H9 (cell line): ENCODE measurements at regions not wholly inside any gene's neighbourhood (a gene's known extent, or its start where the extent isn't known, plus 50 kb on each side); places are given as distances from the start of the nearest gene placed in this dataset.

ENCODE experiments used
- DNase-seq: peaks from one replicate; pipeline ENCODE4 v3.0.0-alpha.2; 2017
- H2AFZ ChIP-seq: one replicate; pipeline ENCODE4 v1.6.1; 2013; ENCODE audit warnings: mild to moderate bottlenecking, low read length, control low read depth, moderate library complexity
- H2AK5ac ChIP-seq: 2 replicates; pipeline ENCODE4 v1.6.1; 2013; ENCODE audit warnings: low read length, control low read depth, mixed read lengths; ENCODE audit not compliant: insufficient read length
- H2BK120ac ChIP-seq: one replicate; pipeline ENCODE4 v1.6.1; 2013; ENCODE audit warnings: low read depth, mild to moderate bottlenecking, low read length, control low read depth, inconsistent platforms; ENCODE audit not compliant: poor library complexity, severe bottlenecking
- H2BK12ac ChIP-seq: 2 replicates; pipeline ENCODE4 v1.6.1; 2013; ENCODE audit warnings: low read length, control low read depth, mixed read lengths, low read depth; ENCODE audit not compliant: insufficient read length
- H2BK15ac ChIP-seq: 2 replicates; pipeline ENCODE4 v1.6.1; 2013; ENCODE audit warnings: low read depth, low read length, control low read depth
- H2BK20ac ChIP-seq: one replicate; pipeline ENCODE4 v1.6.1; 2013; ENCODE audit warnings: low read depth, mild to moderate bottlenecking, low read length, control low read depth, inconsistent platforms; ENCODE audit not compliant: poor library complexity, severe bottlenecking
- H2BK5ac ChIP-seq: 2 replicates; pipeline ENCODE4 v1.6.1; 2013; ENCODE audit warnings: low read length, control low read depth, mixed read lengths; ENCODE audit not compliant: insufficient read length
- H3K14ac ChIP-seq: 2 replicates; pipeline ENCODE4 v1.6.1; 2013; ENCODE audit warnings: low read length, control low read depth; ENCODE audit not compliant: insufficient read depth
- H3K18ac ChIP-seq: 2 replicates; pipeline ENCODE4 v1.6.1; 2013; ENCODE audit warnings: low read depth, mild to moderate bottlenecking, mixed read lengths, low read length, control low read depth; ENCODE audit not compliant: insufficient read length
- H3K23ac ChIP-seq: 2 replicates; pipeline ENCODE4 v1.6.1; 2013; ENCODE audit warnings: low read length, control low read depth, mixed read lengths, low read depth; ENCODE audit not compliant: insufficient read length
- H3K23me2 ChIP-seq: 2 replicates; pipeline ENCODE4 v1.6.1; 2013; ENCODE audit warnings: low read depth, mild to moderate bottlenecking, mixed read lengths, low read length, control low read depth; ENCODE audit not compliant: insufficient read length, poor library complexity, severe bottlenecking
- H3K27ac ChIP-seq: 2 replicates; pipeline ENCODE4 v1.5.1; 2013; ENCODE audit warnings: low read length, control low read depth, mixed read lengths, low read depth; ENCODE audit not compliant: insufficient read length
- H3K27me3 ChIP-seq: 2 replicates; pipeline ENCODE4 v1.6.1; 2013; ENCODE audit warnings: low read length, control low read depth, inconsistent platforms; ENCODE audit not compliant: insufficient read depth
- H3K4ac ChIP-seq: 2 replicates; pipeline ENCODE4 v1.6.1; 2013; ENCODE audit warnings: low read depth, mild to moderate bottlenecking, control low read depth, inconsistent platforms, low read length, moderate library complexity
- H3K4me1 ChIP-seq: 2 replicates; pipeline ENCODE4 v1.6.1; 2013; ENCODE audit warnings: low read length, control low read depth, inconsistent platforms; ENCODE audit not compliant: insufficient read depth
- H3K4me2 ChIP-seq: 2 replicates; pipeline ENCODE4 v1.6.1; 2013; ENCODE audit warnings: low read length, control low read depth, mixed read lengths; ENCODE audit not compliant: insufficient read length, insufficient read depth
- H3K56ac ChIP-seq: 2 replicates; pipeline ENCODE4 v1.6.1; 2013; ENCODE audit warnings: low read depth, mild to moderate bottlenecking, mixed read lengths, low read length, control low read depth; ENCODE audit not compliant: insufficient read length
- H3K79me1 ChIP-seq: 2 replicates; pipeline ENCODE4 v1.6.1; 2013; ENCODE audit warnings: low read depth, mild to moderate bottlenecking, moderate library complexity, low read length, control low read depth, inconsistent platforms; ENCODE audit not compliant: insufficient read depth, poor library complexity, severe bottlenecking
- H3K79me2 ChIP-seq: 2 replicates; pipeline ENCODE4 v1.6.1; 2013; ENCODE audit warnings: low read length, control low read depth, inconsistent platforms; ENCODE audit not compliant: insufficient read depth
- H3K9ac ChIP-seq: 2 replicates; pipeline ENCODE4 v1.6.1; 2013; ENCODE audit warnings: low read length, control low read depth, mixed read lengths; ENCODE audit not compliant: insufficient read length; ENCODE audit errors: extremely low read depth
- H3K9me3 ChIP-seq: one replicate; pipeline ENCODE4 v1.6.1; 2013; ENCODE audit warnings: low read depth, low read length, inconsistent platforms; ENCODE audit not compliant: control insufficient read depth
- H3T11ph ChIP-seq: one replicate; pipeline ENCODE4 v1.6.1; 2013; ENCODE audit warnings: mild to moderate bottlenecking, low read length, control low read depth, inconsistent platforms
- H4K20me1 ChIP-seq: one replicate; pipeline ENCODE4 v1.6.1; 2013; ENCODE audit not compliant: control insufficient read depth, insufficient read length, insufficient read depth
- H4K5ac ChIP-seq: 2 replicates; pipeline ENCODE4 v1.6.1; 2013; ENCODE audit warnings: low read depth, mild to moderate bottlenecking, mixed read lengths, low read length, control low read depth; ENCODE audit not compliant: insufficient read length
- H4K8ac ChIP-seq: replicated peaks from 2 replicates; pipeline ENCODE4 v1.6.1; 2013; ENCODE audit warnings: low read length, control low read depth, mixed read lengths, low read depth; ENCODE audit not compliant: insufficient read length
- H4K91ac ChIP-seq: 2 replicates; pipeline ENCODE4 v1.6.1; 2013; ENCODE audit warnings: low read depth, mild to moderate bottlenecking, moderate library complexity, mixed read lengths, low read length, control low read depth; ENCODE audit not compliant: insufficient read length
- H3K27ac Mint-ChIP-seq, 3 experiments: 2 replicates in 2 of 3; 3 replicates in 1 of 3; pipeline ENCODE4 v1.8.0; 2020 to 2021; ENCODE audit warnings: mixed read lengths in 3 of 3, mild to moderate bottlenecking in 1 of 3, moderate library complexity in 1 of 3
- H3K27me3 Mint-ChIP-seq: 2 replicates; pipeline ENCODE4 v1.8.0; 2021; ENCODE audit warnings: low read depth, mild to moderate bottlenecking, moderate library complexity, mixed read lengths
- H3K36me3 Mint-ChIP-seq, 3 experiments: 2 replicates in 2 of 3; 3 replicates in 1 of 3; pipeline ENCODE4 v1.8.0; 2020 to 2021; ENCODE audit warnings: low read depth in 3 of 3, mixed read lengths in 3 of 3; ENCODE audit not compliant: insufficient read depth in 1 of 3
- H3K4me1 Mint-ChIP-seq, 2 experiments: 2 replicates each; pipeline ENCODE4 v1.8.0; 2020; ENCODE audit warnings: mixed read lengths in 2 of 2
- H3K4me3 Mint-ChIP-seq, 2 experiments: 2 replicates in 1 of 2; 3 replicates in 1 of 2; pipeline ENCODE4 v1.8.0; 2020 to 2021; ENCODE audit warnings: mild to moderate bottlenecking in 2 of 2, mixed read lengths in 2 of 2, moderate library complexity in 1 of 2
- H3K9me3 Mint-ChIP-seq, 2 experiments: 2 replicates in 1 of 2; 3 replicates in 1 of 2; pipeline ENCODE4 v1.8.0; 2020; ENCODE audit warnings: mild to moderate bottlenecking in 2 of 2, mixed read lengths in 2 of 2, moderate library complexity in 1 of 2
- WGBS: extraction: QIAGEN DNeasy Blood & Tissue Kit; methylation state at CpG from one replicate; pipeline ENCODE4 v1.1.7; 2013; ENCODE audit warnings: missing lambda C conversion rate, low lambda C conversion rate, mixed read lengths; ENCODE audit not compliant: insufficient read length; ENCODE audit errors: extremely low coverage; 5-methylcytosine and 5-hydroxymethylcytosine counted together
- TF ChIP-seq, protein P1 (sequence below): fragments of 200-600 bp; sonication (generic); conservative IDR thresholded peaks from 3 replicates; pipeline ENCODE4 v1.8.0; 2021; ENCODE audit warnings: antibody characterized with exemption, mild to moderate bottlenecking

DNA sequence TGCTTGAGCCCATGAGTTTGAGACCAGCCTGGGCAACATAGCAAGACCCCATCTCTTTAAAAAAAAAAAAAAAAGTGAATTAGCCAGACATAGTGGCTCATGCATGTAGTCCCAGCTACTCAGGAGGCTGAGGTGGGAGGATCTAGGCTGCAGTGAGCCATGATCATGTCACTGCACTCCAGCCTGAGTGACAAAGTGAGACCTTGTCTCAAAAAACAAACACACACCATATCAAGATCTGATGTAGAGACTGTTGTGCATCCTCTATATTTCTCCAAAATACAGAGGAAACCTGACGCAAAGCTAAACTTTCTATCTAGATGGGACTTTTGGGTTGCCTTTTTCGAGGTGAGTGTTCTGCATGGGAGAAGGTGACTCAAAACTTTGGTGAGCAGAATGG, 77.4 kb upstream of the SLC8A3 start:
- H3K4me2 ChIP-seq, result no peak overlapping the region
- no peak overlapping the region for H2BK20ac ChIP-seq
- H4K91ac ChIP-seq, result no peak overlapping the region
- no peaks in the 10 kb centered on the region; the same call in 1 of the 2 replicates for H3K27me3 Mint-ChIP-seq
- TF ChIP-seq, protein P1, sequence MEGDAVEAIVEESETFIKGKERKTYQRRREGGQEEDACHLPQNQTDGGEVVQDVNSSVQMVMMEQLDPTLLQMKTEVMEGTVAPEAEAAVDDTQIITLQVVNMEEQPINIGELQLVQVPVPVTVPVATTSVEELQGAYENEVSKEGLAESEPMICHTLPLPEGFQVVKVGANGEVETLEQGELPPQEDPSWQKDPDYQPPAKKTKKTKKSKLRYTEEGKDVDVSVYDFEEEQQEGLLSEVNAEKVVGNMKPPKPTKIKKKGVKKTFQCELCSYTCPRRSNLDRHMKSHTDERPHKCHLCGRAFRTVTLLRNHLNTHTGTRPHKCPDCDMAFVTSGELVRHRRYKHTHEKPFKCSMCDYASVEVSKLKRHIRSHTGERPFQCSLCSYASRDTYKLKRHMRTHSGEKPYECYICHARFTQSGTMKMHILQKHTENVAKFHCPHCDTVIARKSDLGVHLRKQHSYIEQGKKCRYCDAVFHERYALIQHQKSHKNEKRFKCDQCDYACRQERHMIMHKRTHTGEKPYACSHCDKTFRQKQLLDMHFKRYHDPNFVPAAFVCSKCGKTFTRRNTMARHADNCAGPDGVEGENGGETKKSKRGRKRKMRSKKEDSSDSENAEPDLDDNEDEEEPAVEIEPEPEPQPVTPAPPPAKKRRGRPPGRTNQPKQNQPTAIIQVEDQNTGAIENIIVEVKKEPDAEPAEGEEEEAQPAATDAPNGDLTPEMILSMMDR, result no peak
- no peaks in the 10 kb centered on the region for H3K23me2 ChIP-seq
- no peak overlapping the region for H3K23ac ChIP-seq
- H3K36me3 Mint-ChIP-seq, result no peaks in the 10 kb centered on the region; a peak in 1 of 7 replicates
- H3T11ph ChIP-seq, result no peak overlapping the region
- H3K9me3 Mint-ChIP-seq, result no peaks in the 10 kb centered on the region; a peak in 1 of 5 replicates
- WGBS, result no CpG with 5 or more reads among the region's 2 CpGs
- peaks cover 4 to 8% of the 10 kb centered on the region in 2 experiments for H3K4me1 Mint-ChIP-seq
- no peak overlapping the region; a peak in 1 of 7 replicates for H3K27ac Mint-ChIP-seq
- H3K9me3 ChIP-seq, result no peaks in the 10 kb centered on the region
- H3K4me3 Mint-ChIP-seq, result no peak overlapping the region
- H3K79me2 ChIP-seq, result no peaks in the 10 kb centered on the region
- no peak overlapping the region for H3K9ac ChIP-seq
- H3K27me3 ChIP-seq, result no peaks in the 10 kb centered on the region
- H2BK5ac ChIP-seq, result no peak overlapping the region
- H3K18ac ChIP-seq, result no peak overlapping the region
- H3K79me1 ChIP-seq, result no peaks in the 10 kb centered on the region
- H4K5ac ChIP-seq, result no peak overlapping the region
- no peak for DNase-seq
- no peak overlapping the region for H2AFZ ChIP-seq
- no peak overlapping the region for H3K14ac ChIP-seq
- no peaks in the 10 kb centered on the region for H4K20me1 ChIP-seq
- H3K4ac ChIP-seq, result no peak overlapping the region
- no peak overlapping the region for H3K27ac ChIP-seq
- H3K4me1 ChIP-seq, result no peaks in the 10 kb centered on the region
- no peak overlapping the region for H2BK120ac ChIP-seq
- H3K56ac ChIP-seq, result no peak overlapping the region
- H2AK5ac ChIP-seq, result no peak overlapping the region
- H2BK15ac ChIP-seq, result no peak overlapping the region
- H2BK12ac ChIP-seq, result no peak overlapping the region
- no peak overlapping the region for H4K8ac ChIP-seq
